CD4-positive, alpha-beta T cell treated with Interleukin-17A for 4 hours (primary cell): ENCODE measurements at regions not wholly inside any gene's neighbourhood (a gene's known extent, or its start where the extent isn't known, plus 50 kb on each side); places are given as distances from the start of the nearest gene placed in this dataset.
A peak's percentile ranks its signal among the peaks of the same experiment; 100 is the strongest.

Experiments used
- DNase-seq: peaks from one replicate; pipeline ENCODE4 v3.0.0-alpha.2; 2020; ENCODE audit warnings: mixed read lengths

GRCh38 chr1:168455764-168456163 lies 88.0 kb downstream of the XCL2 start:
- DNase-seq: no peak

- DNase-seq: no peak
Measured at GRCh38 chr1:168454211-168454815, 89.5 kb downstream of the XCL2 start.

- DNase-seq: no peak
Measured at GRCh38 chr1:168453056-168453455, 90.7 kb downstream of the XCL2 start.

GRCh38 chr1:168452329-168452728 lies 91.5 kb downstream of the XCL2 start:
- DNase-seq: no peak

- no peak for DNase-seq
Measured at GRCh38 chr1:168447871-168448270, 95.9 kb downstream of the XCL2 start.

- no peak for DNase-seq
Measured at GRCh38 chr1:168446081-168446480, 97.7 kb downstream of the XCL2 start.

GRCh38 chr1:168443899-168444298 lies 99.9 kb downstream of the XCL2 start:
- DNase-seq: peak; percentile 45

- DNase-seq: no peak
Measured at GRCh38 chr1:168443356-168443755, 100.4 kb downstream of the XCL2 start.

GRCh38 chr1:168442931-168443330 lies 100.9 kb downstream of the XCL2 start:
- no peak for DNase-seq

GRCh38 chr1:168441745-168442144 lies 102.1 kb downstream of the XCL2 start:
- no peak for DNase-seq

- peak; percentile 87 for DNase-seq
Measured at GRCh38 chr1:168439456-168440375, 104.1 kb downstream of the XCL2 start.

GRCh38 chr1:168438626-168439025 lies 105.2 kb downstream of the XCL2 start:
- no peak for DNase-seq

GRCh38 chr1:168437821-168438220 lies 106.0 kb downstream of the XCL2 start:
- DNase-seq: no peak

- no peak for DNase-seq
Measured at GRCh38 chr1:168435439-168435838, 108.4 kb downstream of the XCL2 start.

- DNase-seq: no peak
Measured at GRCh38 chr1:168433238-168433637, 110.6 kb downstream of the XCL2 start.

GRCh38 chr1:168431882-168432281 lies 111.9 kb downstream of the XCL2 start:
- no peak for DNase-seq

- DNase-seq: no peak
Measured at GRCh38 chr1:168430321-168430720, 113.5 kb downstream of the XCL2 start.

- DNase-seq: no peak
Measured at GRCh38 chr1:168428063-168428731, 115.6 kb downstream of the XCL2 start.

- DNase-seq: no peak
Measured at GRCh38 chr1:168427051-168427450, 116.7 kb downstream of the XCL2 start.

GRCh38 chr1:168424281-168424680 lies 119.5 kb downstream of the XCL2 start:
- no peak for DNase-seq

- DNase-seq: no peak
Measured at GRCh38 chr1:168422203-168422847, 121.5 kb downstream of the XCL2 start.

- peak; percentile 29 for DNase-seq
Measured at GRCh38 chr1:168421399-168422004, 122.3 kb downstream of the XCL2 start.

GRCh38 chr1:168420177-168420576 lies 123.6 kb downstream of the XCL2 start:
- DNase-seq: no peak
